GM18499 (cell line): ENCODE measurements at regions not wholly inside any gene's neighbourhood (a gene's known extent, or its start where the extent isn't known, plus 50 kb on each side); places are given as distances from the start of the nearest gene placed in this dataset.

Experiments used
- ATAC-seq: cut with Tn5 transposase; IDR thresholded peaks from one replicate; pipeline ENCODE4 v1.9.1; 2021; ENCODE audit warnings: moderate number of reproducible peaks; ENCODE audit not compliant: insufficient read depth, unreplicated experiment

- ATAC-seq, result no peak
These were observed 932.5 kb upstream of the PIK3C3 start for GRCh38 chr18:41022484-41022883.

GRCh38 chr18:41021089-41021488 is 933.9 kb upstream of the PIK3C3 start:
- no peak for ATAC-seq

GRCh38 chr18:41012194-41012593 is 942.8 kb upstream of the PIK3C3 start:
- ATAC-seq, result no peak

GRCh38 chr18:41009926-41010325 is 945.1 kb upstream of the PIK3C3 start:
- ATAC-seq, result no peak

GRCh38 chr18:41004324-41004723 is 950.7 kb upstream of the PIK3C3 start:
- ATAC-seq, result no peak

- ATAC-seq, result no peak
These were observed 959.5 kb upstream of the PIK3C3 start for GRCh38 chr18:40995529-40995928.

- no peak for ATAC-seq
These were observed 961.7 kb upstream of the PIK3C3 start for GRCh38 chr18:40993363-40993762.

- ATAC-seq, result no peak
These were observed 967.5 kb upstream of the PIK3C3 start for GRCh38 chr18:40987581-40987980.

- no peak for ATAC-seq
These were observed 969.6 kb upstream of the PIK3C3 start for GRCh38 chr18:40985436-40985835.

- ATAC-seq, result no peak
These were observed 970.2 kb upstream of the PIK3C3 start for GRCh38 chr18:40984856-40985255.

GRCh38 chr18:40983835-40984234 is 971.2 kb upstream of the PIK3C3 start:
- ATAC-seq, result no peak

GRCh38 chr18:40980171-40980570 is 974.9 kb upstream of the PIK3C3 start:
- ATAC-seq, result no peak

GRCh38 chr18:40976050-40976449 is 979.0 kb upstream of the PIK3C3 start:
- ATAC-seq, result no peak

GRCh38 chr18:40974448-40974847 is 980.6 kb upstream of the PIK3C3 start:
- no peak for ATAC-seq

- no peak for ATAC-seq
These were observed 992.2 kb upstream of the PIK3C3 start for GRCh38 chr18:40962784-40963183.

- ATAC-seq, result no peak
These were observed 997.4 kb upstream of the PIK3C3 start for GRCh38 chr18:40957533-40958070.

- no peak for ATAC-seq
These were observed 998.8 kb upstream of the PIK3C3 start for GRCh38 chr18:40956213-40956612.

- no peak for ATAC-seq
These were observed 999.7 kb upstream of the PIK3C3 start for GRCh38 chr18:40955351-40955750.

GRCh38 chr18:40949114-40949950 is 1005.7 kb upstream of the PIK3C3 start:
- no peak for ATAC-seq

GRCh38 chr18:40944576-40944975 is 1010.5 kb upstream of the PIK3C3 start:
- ATAC-seq, result no peak

GRCh38 chr18:40939656-40940515 is 1015.1 kb upstream of the PIK3C3 start:
- no peak for ATAC-seq
